ENCODE measurements at regions not wholly inside any gene's neighbourhood (a gene's known extent, or its start where the extent isn't known, plus 50 kb on each side); places are given as distances from the start of the nearest gene placed in this dataset.

DNA sequence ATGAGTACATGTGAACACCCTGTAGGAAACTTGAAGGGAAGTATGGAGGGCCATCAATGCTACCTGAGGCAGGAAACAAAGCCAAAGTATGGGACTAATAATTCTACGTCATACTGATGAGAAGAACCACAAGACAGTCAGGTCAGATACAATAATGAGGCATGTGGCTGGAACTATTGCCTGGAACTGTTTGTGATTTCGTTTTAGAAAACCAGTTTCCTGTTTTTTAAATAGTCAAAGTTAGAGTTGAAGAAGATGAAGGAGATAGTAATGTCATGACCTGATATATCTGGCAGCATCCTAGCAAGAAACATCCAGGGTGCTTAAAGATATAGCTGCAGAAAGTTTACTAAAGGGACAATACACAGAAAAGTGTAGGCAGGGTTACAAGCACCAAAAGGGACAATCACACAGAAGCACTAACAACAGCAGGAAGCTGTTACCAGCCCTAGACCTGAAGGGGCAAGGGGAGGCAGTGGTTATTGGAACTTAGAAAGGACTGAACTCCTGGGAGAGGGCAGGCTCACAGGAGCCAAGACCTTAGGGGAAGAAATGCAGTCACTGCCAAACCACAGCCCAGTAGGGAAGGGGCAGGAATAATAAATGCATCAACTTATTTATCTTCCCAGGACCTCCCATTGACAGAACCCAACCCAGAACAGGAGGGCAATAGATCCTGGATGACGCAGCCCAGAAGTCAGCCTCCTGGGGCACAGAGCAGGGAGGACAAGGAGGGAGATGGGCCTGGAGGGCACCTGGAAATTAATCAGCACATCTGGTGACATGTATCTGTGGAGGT lies 302.1 kb upstream of the STT3B start:
- peaks cover 73% of the 10 kb centered on the region for H3K4me1 Mint-ChIP-seq
- peaks cover 6% of the 10 kb centered on the region for H3K36me3 Mint-ChIP-seq (ENCODE audit: low read depth)
- DNase-seq = peak; percentile 72
- H3K27me3 Mint-ChIP-seq = no peaks in the 10 kb centered on the region
- H3K27ac Mint-ChIP-seq = peak overlapping the region; percentile 81
- intact Hi-C loops (cut with micrococcal nuclease) = loop anchor here (1.0 to 5.0 kb wide), 3 partner anchors 18 to 153 kb away; no protein-coding TSS in a partner anchor
- peaks cover 4% of the 10 kb centered on the region for H3K9me3 Mint-ChIP-seq
- peak overlapping the region; percentile 16 for H3K4me3 Mint-ChIP-seq

DNA sequence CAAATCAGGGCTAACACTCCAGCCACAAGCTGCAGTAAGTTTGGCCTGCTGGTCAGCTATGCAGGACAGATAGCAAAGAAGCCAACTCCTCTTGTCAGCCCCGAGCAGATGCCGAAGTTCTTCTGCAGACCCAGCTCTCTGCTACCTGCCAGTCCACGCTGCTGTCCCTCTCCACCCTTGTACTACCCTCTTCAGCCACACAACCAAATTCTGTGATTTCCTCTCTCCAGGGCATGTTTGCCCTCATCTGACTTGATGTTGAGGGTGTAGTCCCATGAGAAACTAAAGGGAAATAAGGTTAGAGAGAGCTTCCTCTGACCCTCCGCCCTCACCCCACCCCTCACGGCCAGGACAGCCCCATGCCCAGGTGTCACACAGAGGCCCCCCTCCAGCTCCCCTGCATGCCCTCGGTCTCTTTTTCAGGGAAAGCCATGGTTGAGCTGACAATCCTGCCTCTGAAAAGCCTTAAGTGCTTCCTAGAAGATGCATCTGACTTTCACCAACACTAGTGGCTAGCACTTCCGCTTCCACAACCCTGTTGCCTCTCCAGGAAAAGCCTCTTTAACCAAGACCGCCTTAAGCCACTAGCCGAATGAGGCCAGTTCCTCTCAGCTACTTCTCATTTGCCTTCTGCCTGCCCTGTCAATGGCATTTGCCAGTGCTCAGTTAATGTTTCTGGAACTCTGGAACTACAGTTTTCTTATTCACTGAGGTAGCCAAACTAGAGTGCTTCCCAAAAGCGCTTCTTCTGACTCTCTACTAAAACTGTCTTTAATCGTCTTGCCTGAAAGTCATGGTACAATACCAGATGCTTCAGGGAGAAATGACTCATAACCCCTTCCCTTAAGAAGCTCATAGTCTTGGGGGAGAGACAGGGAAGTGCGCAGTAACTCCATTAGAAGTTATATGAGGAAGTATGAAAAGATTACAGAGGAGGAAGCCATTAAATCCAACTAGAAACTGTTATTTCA lies 300.4 kb upstream of the STT3B start:
- peaks cover 7% of the 10 kb centered on the region for H3K9me3 Mint-ChIP-seq
- H3K4me1 Mint-ChIP-seq = peaks cover 56% of the 10 kb centered on the region
- peak overlapping the region; percentile 1 for H3K27ac Mint-ChIP-seq
- H3K36me3 Mint-ChIP-seq (ENCODE audit: low read depth) = peaks cover 4% of the 10 kb centered on the region
- no peaks in the 10 kb centered on the region for H3K27me3 Mint-ChIP-seq
- DNase-seq = no peak
- intact Hi-C loops (cut with micrococcal nuclease) = loop anchor here (5.0 kb wide), 1 partner anchor 155 kb away; no protein-coding TSS in a partner anchor
- no peak overlapping the region for H3K4me3 Mint-ChIP-seq

GRCh38 chr3:31234145-31234544 lies 298.6 kb upstream of the STT3B start:
- intact Hi-C loops (cut with micrococcal nuclease) = loop anchor here (5.0 kb wide), 1 partner anchor 157 kb away; no protein-coding TSS in a partner anchor
- no peak overlapping the region for H3K4me3 Mint-ChIP-seq

GRCh38 chr3:31235062-31235700 lies 297.5 kb upstream of the STT3B start:
- H3K9me3 Mint-ChIP-seq = peaks cover 3% of the 10 kb centered on the region
- H3K4me3 Mint-ChIP-seq = no peak overlapping the region
- peaks cover 42% of the 10 kb centered on the region for H3K4me1 Mint-ChIP-seq
- intact Hi-C loops (cut with micrococcal nuclease) = no loop called here
- no peaks in the 10 kb centered on the region for H3K36me3 Mint-ChIP-seq (ENCODE audit: low read depth)
- no peaks in the 10 kb centered on the region for H3K27me3 Mint-ChIP-seq
- no peak for DNase-seq
- no peak overlapping the region for H3K27ac Mint-ChIP-seq

More at GRCh38 chr3:31234145-31234544, 298.6 kb upstream of the STT3B start:
- H3K27ac Mint-ChIP-seq = no peak overlapping the region
- peaks cover 5% of the 10 kb centered on the region for H3K9me3 Mint-ChIP-seq
- H3K27me3 Mint-ChIP-seq = no peaks in the 10 kb centered on the region
- no peak for DNase-seq
- H3K4me1 Mint-ChIP-seq = peaks cover 48% of the 10 kb centered on the region
- peaks cover 1% of the 10 kb centered on the region for H3K36me3 Mint-ChIP-seq (ENCODE audit: low read depth)

- H3K27me3 Mint-ChIP-seq = no peaks in the 10 kb centered on the region
- H3K4me1 Mint-ChIP-seq = peaks cover 31% of the 10 kb centered on the region
- H3K27ac Mint-ChIP-seq = no peak overlapping the region
- peaks cover 3% of the 10 kb centered on the region for H3K9me3 Mint-ChIP-seq
- intact Hi-C loops (cut with micrococcal nuclease) = no loop called here
- no peak for DNase-seq
- H3K4me3 Mint-ChIP-seq = no peak overlapping the region
- no peaks in the 10 kb centered on the region for H3K36me3 Mint-ChIP-seq (ENCODE audit: low read depth)
Measured at GRCh38 chr3:31237887-31238286, 294.8 kb upstream of the STT3B start.

DNA sequence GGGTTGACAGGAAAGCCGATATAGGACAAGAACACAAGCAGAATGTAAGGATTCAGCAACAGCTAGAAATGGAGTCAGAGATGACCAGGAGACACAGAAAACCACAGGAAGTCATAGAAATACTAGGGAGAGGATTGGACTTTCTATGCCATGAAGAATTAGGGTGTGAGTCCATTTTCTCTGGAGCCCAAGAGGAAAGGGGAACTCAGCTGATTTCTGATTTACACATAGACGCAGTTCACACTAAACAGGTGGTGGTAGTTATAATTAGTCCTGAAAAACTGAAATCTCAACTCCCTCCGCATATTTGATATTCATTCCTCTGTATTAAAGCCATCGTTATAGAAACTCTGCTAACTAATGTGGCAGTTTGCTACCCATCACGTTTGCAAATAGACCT lies 292.7 kb upstream of the STT3B start:
- H3K4me3 Mint-ChIP-seq = no peak overlapping the region
- H3K36me3 Mint-ChIP-seq (ENCODE audit: low read depth) = no peaks in the 10 kb centered on the region
- intact Hi-C loops (cut with micrococcal nuclease) = no loop called here
- peak; percentile 6 for DNase-seq
- H3K9me3 Mint-ChIP-seq = peaks cover 3% of the 10 kb centered on the region
- no peak overlapping the region for H3K27ac Mint-ChIP-seq
- no peaks in the 10 kb centered on the region for H3K27me3 Mint-ChIP-seq
- H3K4me1 Mint-ChIP-seq = peaks cover 20% of the 10 kb centered on the region

DNA sequence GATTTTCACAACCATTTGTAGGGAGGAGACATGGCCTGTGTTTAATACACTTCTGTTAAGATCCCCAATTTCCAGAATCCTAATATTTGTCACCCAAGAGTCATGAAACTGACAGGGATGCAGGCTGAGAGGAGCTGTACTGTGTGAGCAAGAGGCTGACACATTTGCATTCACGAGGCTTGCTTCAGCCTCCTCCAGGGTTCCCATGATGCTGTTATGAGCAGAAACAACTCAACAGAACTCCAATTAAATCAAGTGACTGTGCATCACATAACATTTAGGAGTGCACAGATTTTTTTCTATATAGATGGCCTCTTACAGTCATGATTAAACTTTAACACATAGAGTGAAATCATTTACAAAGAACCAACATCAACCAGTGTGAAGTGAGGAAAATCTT lies 292.3 kb upstream of the STT3B start:
- Mint-ChIP-seq H3K4me1 (peaks cover 20% of the 10 kb centered on the region), H3K27ac (no peak overlapping the region), H3K27me3 (no peaks in the 10 kb centered on the region), H3K36me3 (ENCODE audit: low read depth) (no peaks in the 10 kb centered on the region), H3K4me3 (no peak overlapping the region), H3K9me3 (peaks cover 3% of the 10 kb centered on the region)
- peak; percentile 43 for DNase-seq
- intact Hi-C loops (cut with micrococcal nuclease) = no loop called here

GRCh38 chr3:31240874-31241273 lies 291.9 kb upstream of the STT3B start:
- H3K4me3 Mint-ChIP-seq = no peak overlapping the region
- H3K4me1 Mint-ChIP-seq = peaks cover 20% of the 10 kb centered on the region
- H3K27me3 Mint-ChIP-seq = no peaks in the 10 kb centered on the region
- peaks cover 3% of the 10 kb centered on the region for H3K9me3 Mint-ChIP-seq
- no peaks in the 10 kb centered on the region for H3K36me3 Mint-ChIP-seq (ENCODE audit: low read depth)
- intact Hi-C loops (cut with micrococcal nuclease) = no loop called here
- DNase-seq = no peak
- H3K27ac Mint-ChIP-seq = no peak overlapping the region

- Mint-ChIP-seq H3K27ac (peak overlapping the region; percentile 7), H3K9me3 (no peaks in the 10 kb centered on the region), H3K4me1 (peaks cover 20% of the 10 kb centered on the region), H3K27me3 (no peaks in the 10 kb centered on the region), H3K36me3 (ENCODE audit: low read depth) (no peaks in the 10 kb centered on the region), H3K4me3 (no peak overlapping the region)
- no peak for DNase-seq
- intact Hi-C loops (cut with micrococcal nuclease) = no loop called here
Measured at GRCh38 chr3:31241533-31241932, 291.2 kb upstream of the STT3B start.

DNA sequence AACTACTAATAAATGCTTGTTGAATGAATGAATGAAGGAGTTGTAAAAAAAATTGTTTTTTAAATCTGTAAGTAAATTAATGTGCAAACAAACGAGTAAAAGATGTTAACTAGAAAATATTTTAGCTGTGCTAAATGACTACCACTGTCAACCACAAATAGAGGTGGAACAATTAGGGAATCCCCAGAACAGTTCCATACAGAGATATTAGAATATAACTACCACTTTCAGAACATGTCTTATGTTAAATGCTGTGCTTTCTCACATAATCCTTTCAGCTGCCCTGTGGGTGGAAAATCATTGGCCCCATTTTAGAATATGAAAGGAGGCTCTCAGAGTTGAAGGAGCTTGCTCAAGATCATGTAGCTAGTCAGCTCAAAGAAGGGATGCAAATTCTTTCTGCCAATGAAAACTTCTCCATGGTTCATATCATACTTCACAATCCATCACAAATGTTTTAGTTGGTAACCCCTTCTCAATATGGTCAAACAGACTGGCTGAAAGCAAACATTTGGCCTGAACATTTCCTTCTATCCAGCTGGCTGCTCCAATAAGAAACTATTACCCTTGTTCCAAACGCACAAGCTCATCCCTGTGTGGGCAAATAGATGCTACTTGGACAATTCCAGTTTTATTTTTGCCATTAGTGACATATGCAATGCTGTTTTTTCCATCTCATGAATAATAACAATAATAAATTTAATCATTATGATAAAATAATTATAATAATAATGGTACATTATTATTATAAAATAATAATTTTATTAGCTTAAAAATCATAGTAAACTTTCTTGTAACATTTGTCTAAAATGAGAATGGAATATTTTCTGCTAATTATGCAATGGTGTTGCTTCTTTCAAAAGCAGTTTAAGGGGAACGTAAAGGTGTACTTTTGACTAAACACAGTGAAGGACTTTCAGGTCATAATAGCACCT lies 290.4 kb upstream of the STT3B start:
- Mint-ChIP-seq H3K9me3 (no peaks in the 10 kb centered on the region), H3K36me3 (ENCODE audit: low read depth) (no peaks in the 10 kb centered on the region), H3K4me3 (no peak overlapping the region), H3K27me3 (no peaks in the 10 kb centered on the region), H3K27ac (peak overlapping the region; percentile 7), H3K4me1 (peaks cover 24% of the 10 kb centered on the region)
- intact Hi-C loops (cut with micrococcal nuclease) = loop anchor here (1.0 kb wide), 1 partner anchor 10 kb away; no protein-coding TSS in a partner anchor
- no peak for DNase-seq

DNA sequence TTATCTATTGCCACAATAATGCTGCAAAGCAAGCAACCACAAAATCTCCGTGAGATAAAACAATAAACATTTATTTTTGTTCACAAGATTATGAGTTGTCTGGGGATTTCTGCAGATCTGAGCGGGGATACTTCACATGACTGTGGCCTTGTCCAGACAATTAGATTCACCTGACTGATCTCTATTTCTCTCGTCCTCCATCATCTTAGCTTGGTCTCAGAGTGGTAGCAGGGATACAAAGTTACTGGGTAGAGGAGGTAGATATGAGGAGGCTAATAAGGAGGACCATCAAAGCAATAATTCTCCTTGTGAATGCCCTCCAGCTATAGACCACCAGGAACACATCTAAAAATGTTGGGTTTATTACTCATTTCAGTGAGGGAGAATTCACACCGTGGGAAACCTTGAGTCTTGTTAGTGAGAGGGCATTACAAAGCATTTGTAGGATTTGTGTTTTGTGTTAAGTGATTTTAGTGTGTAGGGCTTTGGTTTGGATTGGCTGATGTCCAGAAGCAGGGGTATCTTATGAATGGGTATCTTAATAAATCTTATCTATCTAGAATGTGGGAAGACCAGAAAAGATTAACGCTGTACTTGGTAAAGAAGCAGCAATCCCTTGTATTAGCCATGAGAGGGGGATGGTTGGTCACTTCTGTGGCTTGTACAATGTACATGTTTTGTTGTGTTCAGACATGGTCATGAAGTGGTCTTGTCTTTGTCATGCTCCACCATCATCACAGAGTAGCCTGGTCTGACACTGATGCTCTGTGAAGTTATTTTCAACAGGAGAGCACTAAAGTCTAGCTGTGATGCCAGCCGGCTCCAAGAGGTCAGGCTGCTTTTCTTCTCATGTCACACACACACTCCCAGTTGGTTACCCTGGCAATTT lies 287.6 kb upstream of the STT3B start:
- H3K4me1 Mint-ChIP-seq = peaks cover 42% of the 10 kb centered on the region

More for the DNA sequence above, 287.6 kb upstream of the STT3B start:
- DNase-seq = no peak
- Mint-ChIP-seq H3K27me3 (no peaks in the 10 kb centered on the region), H3K4me3 (no peak overlapping the region), H3K27ac (no peak overlapping the region), H3K9me3 (no peaks in the 10 kb centered on the region), H3K36me3 (ENCODE audit: low read depth) (no peaks in the 10 kb centered on the region)
- intact Hi-C loops (cut with micrococcal nuclease) = no loop called here
